K562 (cell line): ENCODE measurements at regions not wholly inside any gene's neighbourhood (a gene's known extent, or its start where the extent isn't known, plus 50 kb on each side); places are given as distances from the start of the nearest gene placed in this dataset.

Experiments
- ATAC-seq: fragments of 200-7000 bp; cut with Tn5 transposase; 3 replicates; pipeline ENCODE4 v1.9.1; 2020; ENCODE audit warnings: moderate library complexity
- BruUV-seq: library from RNA; stranded (reverse); fragments of 400-500 nt; replicated peaks from 2 replicates; lab custom pipeline; 2021; lab: Mats Ljungman, UMichigan
- CTCF ChIA-PET: fragments of 300-600 bp; formaldehyde crosslinking; extraction: SDS; loops from one replicate; lab custom pipeline; 2021; ENCODE audit warnings: low intra/inter-chr PET ratio; lab: Yijun Ruan, JAX
- POLR2A ChIA-PET: fragments of 300-600, 350-650 bp; sonication (Branson Sonifier 250); formaldehyde crosslinking; extraction: SDS; loops from one replicate; lab custom pipeline; 2021; ENCODE audit warnings: antibody characterized with exemption, inconsistent platforms; lab: Yijun Ruan, JAX
- DNase-seq, 4 experiments: peaks; one replicate each; pipeline versions ENCODE4 v3.0.0 to v3.0.0-alpha.2; 2011 to 2018; ENCODE audit warnings: low spot score in 3 of 4, mixed read lengths in 3 of 4; ENCODE audit errors: extremely low read depth in 1 of 4
- FAIRE-seq: peaks from 2 replicates; lab custom pipeline; 2011; peaks lifted over from hg19 to GRCh38; lab: Jason Lieb, UNC
- H2AFZ ChIP-seq: 2 replicates; pipeline ENCODE4 v1.6.0; 2011; ENCODE audit warnings: low read depth, low read length, control low read depth, inconsistent platforms
- H3K27ac ChIP-seq: fragments of 200-600 bp; 3 replicates; pipeline ENCODE4 v1.8.0; 2011; ENCODE audit warnings: low read depth, mild to moderate bottlenecking, control low read depth, inconsistent platforms, low read length, moderate library complexity, mixed read lengths; ENCODE audit errors: extremely low read depth
- H3K27me3 ChIP-seq, 2 experiments: fragments of 300-600 bp in 1 of 2; 2 replicates in 1 of 2; 3 replicates in 1 of 2; pipeline versions ENCODE4 v1.6.0 to v1.8.0; 2011; ENCODE audit warnings: inconsistent platforms in 2 of 2, low read length in 2 of 2, mild to moderate bottlenecking in 1 of 2, mixed read lengths in 1 of 2, moderate library complexity in 1 of 2; ENCODE audit not compliant: control insufficient read depth in 2 of 2, insufficient read depth in 2 of 2
- H3K36me3 ChIP-seq: fragments of 300-600 bp; 3 replicates; pipeline ENCODE4 v1.8.0; 2011; ENCODE audit warnings: mild to moderate bottlenecking, low read length, inconsistent platforms; ENCODE audit not compliant: control insufficient read depth, insufficient read depth
- H3K4me1 ChIP-seq, 2 experiments: fragments of 200-600 bp in 1 of 2; replicated peaks in 1 of 2; 2 replicates in 1 of 2; 3 replicates in 1 of 2; pipeline versions ENCODE4 v1.5.1 to v1.8.0; 2011; ENCODE audit warnings: inconsistent platforms in 2 of 2, low read length in 2 of 2, mild to moderate bottlenecking in 1 of 2, mixed read lengths in 1 of 2, moderate library complexity in 1 of 2; ENCODE audit not compliant: control insufficient read depth in 2 of 2, insufficient read depth in 2 of 2
- H3K4me2 ChIP-seq: 2 replicates; pipeline ENCODE4 v1.6.1; 2011; ENCODE audit warnings: low read length, control low read depth, inconsistent platforms, mixed read lengths; ENCODE audit not compliant: insufficient read depth
- H3K4me3 ChIP-seq: fragments of 200-600 bp; sonication (generic), shearing (Covaris generic); 2 replicates; pipeline ENCODE4 v1.5.1; 2016; ENCODE audit warnings: control low read depth, inconsistent platforms
- H3K79me2 ChIP-seq: fragments of 200-600 bp; 3 replicates; pipeline ENCODE4 v1.8.0; 2011; ENCODE audit warnings: low read length, inconsistent platforms; ENCODE audit not compliant: control insufficient read depth, insufficient read depth
- H3K9ac ChIP-seq, 2 experiments: 2 replicates each; pipeline versions ENCODE4 v1.6.0 to v1.6.1; 2011; ENCODE audit warnings: low read depth in 2 of 2, low read length in 2 of 2, control low read depth in 1 of 2, inconsistent platforms in 1 of 2, mild to moderate bottlenecking in 1 of 2, mixed read lengths in 1 of 2; ENCODE audit not compliant: insufficient read depth in 1 of 2
- H3K9me1 ChIP-seq: one replicate; pipeline ENCODE4 v1.6.0; 2011; ENCODE audit warnings: inconsistent platforms, mild to moderate bottlenecking, low read length, moderate library complexity; ENCODE audit not compliant: control insufficient read depth, insufficient read depth
- H3K9me3 ChIP-seq: replicated peaks from 2 replicates; pipeline ENCODE4 v1.5.1; 2011; ENCODE audit warnings: low read depth, low read length, inconsistent platforms; ENCODE audit not compliant: control insufficient read depth, insufficient read depth
- H4K20me1 ChIP-seq: replicated peaks from 2 replicates; pipeline ENCODE4 v1.6.1; 2011; ENCODE audit warnings: low read length, inconsistent platforms, mixed read lengths; ENCODE audit not compliant: control insufficient read depth, insufficient read depth
- CCAR2 ChIP-seq: fragments of 200-400 bp; formaldehyde crosslinking; IDR thresholded peaks from 2 replicates; pipeline ENCODE4 v1.6.1; 2017; ENCODE audit warnings: mild to moderate bottlenecking, low read depth, low read length
- HES1 ChIP-seq: fragments of 450-650 bp; IDR thresholded peaks from 2 replicates; pipeline ENCODE4 v1.6.1; 2016; ENCODE audit warnings: low read depth, mild to moderate bottlenecking, moderate library complexity
- KLF1 ChIP-seq: fragments of 450-650 bp; IDR thresholded peaks from 2 replicates; pipeline ENCODE4 v1.6.1; 2016; ENCODE audit warnings: missing genetic modification characterization, missing compliant biosample characterization
- RAD51 ChIP-seq: fragments of 450-650 bp; IDR thresholded peaks from 2 replicates; pipeline ENCODE4 v1.7.1; 2016; ENCODE audit warnings: low read depth, mild to moderate bottlenecking, borderline replicate concordance
- TFE3 ChIP-seq: fragments of 450-650 bp; formaldehyde crosslinking; IDR thresholded peaks from 2 replicates; pipeline ENCODE4 v1.4.0; 2020; ENCODE audit warnings: mild to moderate bottlenecking, mixed read lengths
- TOE1 ChIP-seq, 2 experiments: fragments of 450-650 bp in 1 of 2; sonication (generic) in 1 of 2; formaldehyde crosslinking in 1 of 2; IDR thresholded peaks; 2 replicates each; pipeline versions ENCODE4 v1.7.1 to v1.8.0; 2016 to 2022; ENCODE audit warnings: borderline replicate concordance in 2 of 2, mild to moderate bottlenecking in 2 of 2, antibody characterized with exemption in 1 of 2, inconsistent platforms in 1 of 2, low read depth in 1 of 2, missing genetic modification reagents in 1 of 2, moderate library complexity in 1 of 2
- USF1 ChIP-seq: sonication (generic); formaldehyde crosslinking; IDR thresholded peaks from 2 replicates; pipeline ENCODE4 v1.9.0; 2022; ENCODE audit warnings: mild to moderate bottlenecking, missing genetic modification reagents
- ZBTB33 ChIP-seq: sonication (generic); formaldehyde crosslinking; IDR thresholded peaks from 2 replicates; pipeline ENCODE4 v1.8.1; 2023; ENCODE audit warnings: mild to moderate bottlenecking, missing genetic modification reagents
- ZNF586 ChIP-seq: fragments of 450-650 bp; formaldehyde crosslinking; conservative IDR thresholded peaks from 2 replicates; pipeline ENCODE4 v1.4.0; 2020; ENCODE audit warnings: mild to moderate bottlenecking, moderate library complexity
- ZNF592 ChIP-seq: fragments of 450-650 bp; IDR thresholded peaks from 2 replicates; pipeline ENCODE4 v1.6.1; 2017; ENCODE audit warnings: antibody characterized with exemption, mild to moderate bottlenecking
- WGBS: fragments of 100-300 bp; shearing (Covaris generic); methylation state at CpG from one replicate; pipeline ENCODE4 v1.1.6; 2016; ENCODE audit warnings: low coverage, mixed read lengths; ENCODE audit not compliant: insufficient coverage; ENCODE audit errors: missing lambda C conversion rate; 5-methylcytosine and 5-hydroxymethylcytosine counted together
- in situ Hi-C: fragments of 300-500 bp; cut with MboI; formaldehyde crosslinking; loops from 4 replicates; pipeline ENCODE4 v1.15.0; 2018; ENCODE audit warnings: inconsistent platforms, mixed read lengths
- intact Hi-C: fragments of 100-400 bp; cut with micrococcal nuclease; formaldehyde crosslinking; loops from 2 replicates; pipeline ENCODE4 v1.14.2; 2022

- no TSS peak for BruUV-seq
- intact Hi-C loops: no loop called here
- no peak for TF ChIP-seq CCAR2
- TF ChIP-seq HES1: 0 out of 2 replicates have a peak, but pooled peaks have one; percentile 30
- peak; percentile 83 for TF ChIP-seq TFE3 (CRISPR knock-in tag)
- TF ChIP-seq KLF1 (tag): no peak
- TF ChIP-seq ZNF592: 0 out of 2 replicates have a peak, but pooled peaks have one; percentile 44
- TF ChIP-seq ZBTB33 (CRISPR knock-in tag): peak; percentile 21; the same call in 1 of the 2 replicates
- TF ChIP-seq RAD51: peak; percentile 32; the same call in 1 of the 2 replicates
- TF ChIP-seq ZNF586 (CRISPR knock-in tag): no peak
- TF ChIP-seq USF1 (CRISPR knock-in tag): 0 out of 2 replicates have a peak, but pooled peaks have one; percentile 27
- TF ChIP-seq TOE1 (IDR thresholded peaks at IDR 0.05; ENCODE audit: borderline replicate concordance): peak; percentile 74
- no peak for TF ChIP-seq TOE1 (CRISPR knock-in tag; IDR thresholded peaks at IDR 0.05; ENCODE audit: borderline replicate concordance, low read depth)
These were observed 65.8 kb downstream of the RESF1 start for GRCh38 chr12:32024884-32025592.

More at GRCh38 chr12:32024884-32025592, 65.8 kb downstream of the RESF1 start:
- Histone ChIP-seq H3K4me1 (peaks cover 11 to 25% of the 10 kb centered on the region in 2 experiments), H3K9ac (0 out of 4 replicates have a peak overlapping the region, but pooled peaks of 1 of the 2 experiments have one; percentile 20), H3K27ac (peak overlapping the region; percentile 49; the same call in 2 of the 3 replicates), H3K4me3 (no peak overlapping the region), H3K79me2 (no peaks in the 10 kb centered on the region), H3K27me3 (no peaks in the 10 kb centered on the region), H3K4me2 (peak overlapping the region; percentile 44), H3K9me1 (no peaks in the 10 kb centered on the region), H2AFZ (peak overlapping the region; percentile 91), H3K9me3 (no peaks in the 10 kb centered on the region; the same call in 1 of the 2 replicates), H4K20me1 (no peaks in the 10 kb centered on the region), H3K36me3 (no peaks in the 10 kb centered on the region; the same call in 2 of the 3 replicates)
- CTCF ChIA-PET: interaction anchor here (0.5 kb wide), 1 partner anchor 141 kb away, joined by 5 read pairs; no protein-coding TSS in a partner anchor
- in situ Hi-C loops: no loop called here
- ATAC-seq (no peak), DNase-seq (peak; percentile 14 to 51 (median 28)), FAIRE-seq (no peak)
- WGBS: 40% methylated on average over 8 of the region's 8 CpGs
- POLR2A ChIA-PET: no interaction called here
